NCI-H2029 treated with DMSO at 0.1 percent for 48 hours (cell line): ENCODE measurements at regions not wholly inside any gene's neighbourhood (a gene's known extent, or its start where the extent isn't known, plus 50 kb on each side); places are given as distances from the start of the nearest gene placed in this dataset.
A peak's percentile ranks its signal among the peaks of the same experiment; 100 is the strongest.

ENCODE experiments used
- DNase-seq: peaks from one replicate; lab custom pipeline; 2025; lab: John Stamatoyannopoulos, UW

DNA sequence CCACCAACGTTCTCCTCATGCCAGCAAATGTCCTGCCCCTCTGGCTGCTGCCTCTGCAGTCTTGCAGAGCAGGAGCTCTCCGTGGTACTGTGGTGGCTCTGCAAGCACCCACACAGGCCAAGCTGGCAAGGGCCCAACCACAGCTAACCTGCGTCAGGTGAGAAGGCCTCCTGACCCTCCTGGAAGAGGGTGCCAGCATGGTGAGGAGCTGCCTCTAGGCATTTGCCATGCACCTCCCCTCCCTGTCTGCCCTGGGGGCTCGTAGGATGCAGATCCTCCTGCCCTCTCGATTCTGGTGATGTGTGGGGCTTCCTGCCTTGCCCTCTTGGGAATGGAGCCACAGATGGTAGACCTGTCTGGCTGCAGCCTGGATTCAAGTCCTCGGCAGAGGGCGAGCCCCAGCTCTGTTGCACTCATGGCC, 1408.8 kb downstream of the TBC1D22A start:
- DNase-seq = no peak

- DNase-seq = no peak
Observed at GRCh38 chr22:48169227-48169626, 1406.8 kb downstream of the TBC1D22A start.

GRCh38 chr22:48167238-48167637, 1404.8 kb downstream of the TBC1D22A start:
- DNase-seq = no peak

GRCh38 chr22:48161298-48161697, 1398.8 kb downstream of the TBC1D22A start:
- peak; percentile 4 for DNase-seq

DNA sequence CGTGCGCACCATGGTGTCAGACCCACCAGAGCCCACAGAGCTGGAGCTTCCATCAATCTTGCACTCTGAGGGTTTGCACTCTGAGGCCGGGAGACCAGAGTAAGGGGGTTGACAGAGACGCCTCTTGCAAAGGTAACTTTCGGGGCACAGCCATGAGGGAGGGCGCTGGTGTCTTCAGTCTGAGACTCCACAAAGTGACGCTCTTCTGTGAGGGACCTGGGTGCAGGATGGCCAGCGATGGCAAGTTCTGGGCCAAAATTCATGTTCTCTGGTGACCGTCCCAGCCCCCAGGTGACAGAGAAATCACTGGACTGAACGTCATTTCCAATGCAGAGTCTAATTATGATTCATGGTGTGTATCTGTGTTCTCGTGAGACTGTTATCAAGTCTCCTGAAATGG, 1395.2 kb downstream of the TBC1D22A start:
- DNase-seq = no peak

- DNase-seq = no peak
Observed at GRCh38 chr22:48156603-48157355, 1394.3 kb downstream of the TBC1D22A start.

GRCh38 chr22:48155446-48155845, 1393.0 kb downstream of the TBC1D22A start:
- DNase-seq = no peak

DNA sequence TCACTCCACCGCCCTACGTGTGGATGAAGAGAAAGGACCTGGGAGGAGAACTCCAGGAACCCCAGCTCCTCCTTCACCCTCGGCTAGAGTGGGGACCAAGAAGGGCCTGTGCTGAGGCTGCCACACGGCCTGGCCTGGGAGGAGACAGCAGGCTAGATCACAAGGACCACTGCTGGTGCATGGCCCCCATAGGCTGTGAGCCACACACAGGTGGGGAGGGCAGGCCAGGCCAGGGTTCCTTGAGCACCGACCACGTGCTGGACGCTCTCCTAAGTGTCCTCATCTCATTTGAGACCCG, 1392.4 kb downstream of the TBC1D22A start:
- DNase-seq = no peak

- DNase-seq = no peak
Observed at GRCh38 chr22:48154169-48154942, 1391.9 kb downstream of the TBC1D22A start.

GRCh38 chr22:48153726-48154125, 1391.3 kb downstream of the TBC1D22A start:
- peak; percentile 78 for DNase-seq

- DNase-seq = no peak
Observed at GRCh38 chr22:48152916-48153315, 1390.5 kb downstream of the TBC1D22A start.

- DNase-seq = no peak
Observed at GRCh38 chr22:48152164-48152775, 1389.8 kb downstream of the TBC1D22A start.

DNA sequence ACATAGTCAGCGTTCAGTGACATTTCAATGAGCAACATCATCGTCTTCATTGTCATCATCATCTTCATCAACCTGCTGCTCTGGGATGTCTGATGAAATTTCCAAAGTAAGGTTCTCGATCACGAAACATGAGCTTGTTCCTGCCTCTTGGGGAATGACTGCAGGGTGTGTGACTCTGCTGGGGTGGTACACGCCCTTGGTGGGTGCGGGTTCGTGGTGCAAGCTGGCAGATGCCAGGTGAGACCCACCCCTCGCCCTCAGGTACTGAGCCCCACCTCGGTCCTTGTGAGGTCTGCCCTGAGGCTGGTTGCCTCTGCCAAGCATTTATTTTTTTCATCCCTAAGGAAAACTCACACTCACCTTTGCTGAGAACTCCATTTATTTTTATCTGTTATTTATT, 1389.2 kb downstream of the TBC1D22A start:
- DNase-seq = no peak

GRCh38 chr22:48147831-48148230, 1385.4 kb downstream of the TBC1D22A start:
- no peak for DNase-seq

DNA sequence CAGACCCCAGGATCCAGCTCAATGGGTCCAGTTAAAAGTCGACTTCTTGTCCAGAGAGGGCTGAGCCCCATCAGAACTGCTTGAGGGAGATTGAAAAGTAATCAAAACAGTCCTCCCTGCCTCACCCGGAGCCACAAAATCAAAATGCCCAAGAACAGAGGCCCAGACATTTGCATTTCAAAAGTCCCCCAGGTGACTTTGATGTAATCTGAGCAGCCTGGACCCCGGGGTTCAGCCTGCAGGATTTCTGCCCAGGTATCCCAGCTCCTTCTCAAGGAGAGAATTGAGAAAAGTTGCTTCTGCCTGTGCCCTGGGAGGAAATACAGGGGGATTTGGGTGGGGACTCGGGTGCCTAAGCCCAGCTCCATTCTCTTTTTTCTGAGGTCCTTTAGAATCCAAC, 1385.0 kb downstream of the TBC1D22A start:
- DNase-seq = no peak

- peak; percentile 11 for DNase-seq
Observed at GRCh38 chr22:48146426-48146825, 1384.0 kb downstream of the TBC1D22A start.

DNA sequence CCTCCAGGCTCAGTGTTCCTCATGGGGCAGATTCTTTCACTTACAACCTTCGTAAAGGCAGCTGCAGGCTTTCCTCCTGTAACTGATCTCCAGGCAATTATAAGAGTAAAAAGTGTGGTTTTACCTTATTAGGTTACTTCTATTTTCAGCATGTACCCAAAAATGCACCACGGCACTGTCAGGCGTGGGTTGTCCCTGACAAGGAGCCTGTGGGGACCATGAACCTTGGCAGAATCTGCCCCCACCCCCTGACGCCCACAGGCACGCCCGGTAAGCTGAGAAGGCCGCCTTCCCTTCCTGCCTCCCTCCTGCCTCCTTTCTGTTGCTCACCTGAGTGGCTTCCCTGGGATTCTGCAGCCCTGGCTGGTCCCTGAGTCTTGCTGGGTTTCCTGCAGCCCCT, 1383.3 kb downstream of the TBC1D22A start:
- DNase-seq = no peak

- DNase-seq = no peak
Observed at GRCh38 chr22:48144318-48144717, 1381.9 kb downstream of the TBC1D22A start.

DNA sequence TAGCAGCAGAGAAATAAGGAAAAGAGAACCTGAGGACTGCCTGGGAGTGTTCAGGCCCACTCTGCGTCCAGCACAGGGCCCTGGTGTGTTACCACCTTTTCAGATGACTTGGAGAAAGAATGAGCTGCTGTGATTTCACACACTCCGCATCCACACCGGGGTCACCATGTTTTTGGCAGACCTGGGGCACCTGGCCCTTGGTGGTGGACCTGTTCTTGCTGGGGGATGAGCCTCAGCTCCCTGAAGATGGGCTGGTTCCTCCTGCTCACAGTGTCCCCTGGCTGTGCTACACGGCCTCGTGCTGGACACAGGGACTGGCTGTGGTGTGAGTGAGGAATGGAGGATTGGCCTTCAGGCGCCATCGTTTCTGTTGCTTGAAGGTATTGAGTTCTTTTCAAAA, 1381.4 kb downstream of the TBC1D22A start:
- no peak for DNase-seq

DNA sequence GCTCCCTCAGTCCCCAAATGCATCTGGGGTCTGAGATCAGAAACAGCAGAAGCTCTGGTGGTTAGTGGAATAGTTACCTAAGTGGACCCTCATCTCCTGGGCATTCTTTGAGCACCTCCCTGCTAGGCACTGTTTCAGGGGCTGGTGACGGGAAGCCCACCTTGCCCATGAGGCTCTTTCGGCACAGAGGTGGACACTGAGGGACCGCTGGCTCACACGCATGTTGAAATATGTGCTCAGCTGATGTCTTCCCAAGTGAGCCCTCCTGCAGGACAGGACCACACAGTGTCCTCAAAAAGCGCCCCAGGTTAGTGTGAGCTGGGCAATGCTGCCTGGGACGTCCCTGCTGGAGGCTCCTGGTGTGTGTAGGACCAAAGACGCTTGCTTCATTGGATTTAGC, 1379.9 kb downstream of the TBC1D22A start:
- no peak for DNase-seq

DNA sequence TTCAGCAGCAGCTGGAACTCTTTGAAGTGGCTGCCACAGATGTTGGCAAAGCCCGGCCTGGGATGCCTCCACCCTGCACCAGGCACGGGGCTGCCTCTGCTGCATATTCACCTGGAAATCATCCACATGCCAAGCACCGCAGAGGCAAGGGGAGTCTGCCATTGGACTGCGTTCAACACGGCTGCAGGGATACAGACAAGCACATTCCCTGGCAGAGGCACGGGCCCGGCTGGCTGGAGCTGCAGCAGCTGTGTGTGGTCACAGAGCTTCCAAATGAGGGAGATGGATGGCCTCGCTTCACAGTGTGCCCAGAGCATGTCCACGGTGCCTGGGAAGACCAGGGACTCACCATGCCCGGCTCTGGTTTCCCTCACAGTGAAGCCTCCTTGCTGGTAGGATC, 1378.9 kb downstream of the TBC1D22A start:
- peak; percentile 41 for DNase-seq

DNA sequence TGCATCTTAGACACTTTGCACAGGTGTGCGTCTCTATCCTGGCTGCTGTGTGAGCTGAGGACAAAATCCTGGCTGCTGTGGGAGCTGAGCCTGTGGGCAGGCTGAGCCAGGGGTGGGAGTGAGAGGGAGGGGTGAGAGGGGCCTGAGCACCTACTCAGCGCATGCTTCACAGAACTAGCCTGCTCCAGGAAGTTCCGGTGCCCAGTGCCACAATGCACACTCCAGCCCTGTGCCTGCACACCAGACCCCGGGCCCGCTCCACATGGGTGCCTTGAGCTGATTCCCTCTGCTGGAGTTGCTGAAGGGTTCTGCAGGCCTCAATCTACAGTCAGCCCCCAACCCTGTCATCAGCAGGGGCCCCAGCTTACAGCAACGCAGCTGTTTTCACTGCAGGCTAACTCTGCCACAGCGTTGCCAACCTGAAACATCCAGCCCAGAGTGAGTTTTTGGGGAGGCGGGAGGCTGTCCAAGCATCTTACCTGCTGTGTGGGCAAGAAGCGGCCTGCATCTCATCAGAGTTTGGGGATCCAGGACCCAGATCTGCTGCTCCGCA, 1377.9 kb downstream of the TBC1D22A start:
- no peak for DNase-seq

GRCh38 chr22:48139776-48140175, 1377.3 kb downstream of the TBC1D22A start:
- no peak for DNase-seq
